GM12878 (cell line): ENCODE measurements at regions not wholly inside any gene's neighbourhood (a gene's known extent, or its start where the extent isn't known, plus 50 kb on each side); places are given as distances from the start of the nearest gene placed in this dataset.

Source experiments
- NR2C2 ChIP-seq: IDR thresholded peaks from 2 replicates; pipeline ENCODE4 v1.6.1; 2011; ENCODE audit warnings: borderline replicate concordance, low read depth; ENCODE audit not compliant: control insufficient read depth, insufficient read length
- RAD51 ChIP-seq: fragments of 450-650 bp; IDR thresholded peaks from 2 replicates; pipeline ENCODE4 v1.6.1; 2016; ENCODE audit warnings: moderate library complexity, mild to moderate bottlenecking, inconsistent platforms
- RUNX3 ChIP-seq: IDR thresholded peaks from 2 replicates; pipeline ENCODE4 v1.6.1; 2012; ENCODE audit warnings: low read length, inconsistent platforms
- YY1 ChIP-seq: IDR thresholded peaks from 2 replicates; pipeline ENCODE4 v1.6.1; 2011; ENCODE audit warnings: low read depth, mild to moderate bottlenecking, low read length
- TF ChIP-seq, protein P1 (sequence below): fragments of 450-650 bp; formaldehyde crosslinking; IDR thresholded peaks from 2 replicates; pipeline ENCODE4 v1.4.0; 2022; ENCODE audit warnings: mild to moderate bottlenecking, moderate library complexity
- TF ChIP-seq, protein P2 (sequence below): IDR thresholded peaks from 2 replicates; pipeline ENCODE4 v1.6.1; 2011; ENCODE audit warnings: borderline replicate concordance, low read depth, mild to moderate bottlenecking, moderate library complexity, low read length; ENCODE audit not compliant: insufficient read depth, poor library complexity, severe bottlenecking
- TF ChIP-seq, protein P3 (sequence below): fragments of 450-650 bp; IDR thresholded peaks from 2 replicates; pipeline ENCODE4 v1.6.1; 2017; ENCODE audit warnings: borderline replicate concordance

DNA sequence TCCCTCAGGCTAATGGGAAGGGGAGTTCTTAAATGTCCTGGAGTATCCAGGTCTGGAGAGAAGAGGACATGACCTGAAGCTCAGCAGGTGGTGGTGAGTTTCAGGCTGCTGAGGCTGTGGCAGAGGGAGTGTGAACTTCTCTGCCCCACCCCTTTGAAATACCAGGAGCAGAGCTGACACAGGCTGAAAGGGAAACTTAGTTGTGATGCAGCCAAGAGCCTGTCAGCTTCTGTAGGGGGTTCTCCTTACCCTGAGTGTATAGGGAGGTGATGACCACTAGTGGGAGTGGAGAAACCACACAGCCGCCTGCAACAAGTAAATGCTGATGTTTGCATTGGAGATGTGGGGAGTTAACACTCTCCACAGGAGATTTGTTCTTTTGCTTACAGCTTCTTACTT lies 152.3 kb downstream of the FCRL5 start (continued):
- peak; percentile 57 for TF ChIP-seq RUNX3
- no peak for TF ChIP-seq NR2C2
- TF ChIP-seq, protein P1, sequence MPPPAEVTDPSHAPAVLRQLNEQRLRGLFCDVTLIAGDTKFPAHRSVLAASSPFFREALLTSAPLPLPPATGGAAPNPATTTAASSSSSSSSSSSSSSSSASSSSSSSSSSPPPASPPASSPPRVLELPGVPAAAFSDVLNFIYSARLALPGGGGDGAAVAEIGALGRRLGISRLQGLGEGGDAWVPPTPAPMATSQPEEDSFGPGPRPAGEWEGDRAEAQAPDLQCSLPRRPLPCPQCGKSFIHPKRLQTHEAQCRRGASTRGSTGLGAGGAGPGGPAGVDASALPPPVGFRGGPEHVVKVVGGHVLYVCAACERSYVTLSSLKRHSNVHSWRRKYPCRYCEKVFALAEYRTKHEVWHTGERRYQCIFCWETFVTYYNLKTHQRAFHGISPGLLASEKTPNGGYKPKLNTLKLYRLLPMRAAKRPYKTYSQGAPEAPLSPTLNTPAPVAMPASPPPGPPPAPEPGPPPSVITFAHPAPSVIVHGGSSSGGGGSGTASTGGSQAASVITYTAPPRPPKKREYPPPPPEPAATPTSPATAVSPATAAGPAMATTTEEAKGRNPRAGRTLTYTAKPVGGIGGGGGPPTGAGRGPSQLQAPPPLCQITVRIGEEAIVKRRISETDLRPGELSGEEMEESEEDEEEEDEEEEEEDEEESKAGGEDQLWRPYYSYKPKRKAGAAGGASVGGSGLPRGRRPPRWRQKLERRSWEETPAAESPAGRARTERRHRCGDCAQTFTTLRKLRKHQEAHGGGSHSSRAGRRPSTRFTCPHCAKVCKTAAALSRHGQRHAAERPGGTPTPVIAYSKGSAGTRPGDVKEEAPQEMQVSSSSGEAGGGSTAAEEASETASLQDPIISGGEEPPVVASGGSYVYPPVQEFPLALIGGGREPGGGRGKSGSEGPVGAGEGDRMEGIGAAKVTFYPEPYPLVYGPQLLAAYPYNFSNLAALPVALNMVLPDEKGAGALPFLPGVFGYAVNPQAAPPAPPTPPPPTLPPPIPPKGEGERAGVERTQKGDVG = no peak
- TF ChIP-seq, protein P2, sequence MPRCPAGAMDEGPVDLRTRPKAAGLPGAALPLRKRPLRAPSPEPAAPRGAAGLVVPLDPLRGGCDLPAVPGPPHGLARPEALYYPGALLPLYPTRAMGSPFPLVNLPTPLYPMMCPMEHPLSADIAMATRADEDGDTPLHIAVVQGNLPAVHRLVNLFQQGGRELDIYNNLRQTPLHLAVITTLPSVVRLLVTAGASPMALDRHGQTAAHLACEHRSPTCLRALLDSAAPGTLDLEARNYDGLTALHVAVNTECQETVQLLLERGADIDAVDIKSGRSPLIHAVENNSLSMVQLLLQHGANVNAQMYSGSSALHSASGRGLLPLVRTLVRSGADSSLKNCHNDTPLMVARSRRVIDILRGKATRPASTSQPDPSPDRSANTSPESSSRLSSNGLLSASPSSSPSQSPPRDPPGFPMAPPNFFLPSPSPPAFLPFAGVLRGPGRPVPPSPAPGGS = no peak
- no peak for TF ChIP-seq YY1
- TF ChIP-seq, protein P3, sequence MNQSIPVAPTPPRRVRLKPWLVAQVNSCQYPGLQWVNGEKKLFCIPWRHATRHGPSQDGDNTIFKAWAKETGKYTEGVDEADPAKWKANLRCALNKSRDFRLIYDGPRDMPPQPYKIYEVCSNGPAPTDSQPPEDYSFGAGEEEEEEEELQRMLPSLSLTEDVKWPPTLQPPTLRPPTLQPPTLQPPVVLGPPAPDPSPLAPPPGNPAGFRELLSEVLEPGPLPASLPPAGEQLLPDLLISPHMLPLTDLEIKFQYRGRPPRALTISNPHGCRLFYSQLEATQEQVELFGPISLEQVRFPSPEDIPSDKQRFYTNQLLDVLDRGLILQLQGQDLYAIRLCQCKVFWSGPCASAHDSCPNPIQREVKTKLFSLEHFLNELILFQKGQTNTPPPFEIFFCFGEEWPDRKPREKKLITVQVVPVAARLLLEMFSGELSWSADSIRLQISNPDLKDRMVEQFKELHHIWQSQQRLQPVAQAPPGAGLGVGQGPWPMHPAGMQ = no peak
- no peak for TF ChIP-seq RAD51
- TF ChIP-seq, all 136 proteins: peak for 9
